ENCODE measurements at regions not wholly inside any gene's neighbourhood (a gene's known extent, or its start where the extent isn't known, plus 50 kb on each side); places are given as distances from the start of the nearest gene placed in this dataset.

GRCh38 chr3:178437236-178437635, 99.0 kb upstream of the KCNMB2 start:
- TF ChIP-seq POLR2A (IDR thresholded peaks at IDR 0.05) (no peak), EP300 (IDR thresholded peaks at IDR 0.05) (no peak), CTCF (IDR thresholded peaks at IDR 0.05) (no peak), POLR2AphosphoS5 (IDR thresholded peaks at IDR 0.05) (no peak)
- Histone ChIP-seq H3K4me1 (peaks cover 3% of the 10 kb centered on the region), H3K27ac (no peak overlapping the region), H3K9me3 (no peaks in the 10 kb centered on the region), H3K27me3 (no peaks in the 10 kb centered on the region), H3K36me3 (no peaks in the 10 kb centered on the region), H3K4me3 (no peak overlapping the region)
- WGBS, result 81% methylated on average over 5 of the region's 5 CpGs
- no peak for DNase-seq (ENCODE audit: low spot score in 2 of 2)

GRCh38 chr3:178439504-178439903, 96.7 kb upstream of the KCNMB2 start:
- WGBS, result 69% methylated on average over 2 of the region's 2 CpGs

DNA sequence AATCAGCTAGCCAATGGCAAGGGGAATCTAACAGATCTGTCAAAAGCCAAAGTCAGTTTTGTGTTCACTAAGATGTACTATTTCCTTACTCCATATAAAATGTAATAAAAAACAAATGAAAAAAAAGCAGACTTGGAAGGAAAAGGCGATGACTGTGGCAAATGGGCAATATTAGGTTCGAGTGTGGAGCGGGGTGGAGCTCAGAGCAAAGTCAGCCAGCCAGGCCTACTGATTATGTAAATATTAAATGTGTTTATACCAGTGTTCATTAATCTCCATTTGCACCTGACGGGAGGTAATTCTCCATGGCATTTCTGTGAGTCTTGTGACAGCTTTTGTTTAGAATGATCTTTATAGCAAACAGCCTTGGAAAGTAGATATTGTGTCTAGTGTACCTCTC, 96.2 kb upstream of the KCNMB2 start:
- no peak for DNase-seq (ENCODE audit: low spot score in 2 of 2)
- WGBS, result 83% methylated on average over 4 of the region's 4 CpGs
- Histone ChIP-seq H3K27me3 (no peaks in the 10 kb centered on the region), H3K9me3 (no peaks in the 10 kb centered on the region), H3K36me3 (no peaks in the 10 kb centered on the region), H3K27ac (no peak overlapping the region), H3K4me3 (no peak overlapping the region), H3K4me1 (peaks cover 3% of the 10 kb centered on the region)
- no peak for TF ChIP-seq POLR2A (IDR thresholded peaks at IDR 0.05)
- TF ChIP-seq CTCF (IDR thresholded peaks at IDR 0.05), result no peak
- TF ChIP-seq POLR2AphosphoS5 (IDR thresholded peaks at IDR 0.05), result no peak
- TF ChIP-seq EP300 (IDR thresholded peaks at IDR 0.05), result no peak

More at GRCh38 chr3:178439504-178439903, 96.7 kb upstream of the KCNMB2 start:
- TF ChIP-seq EP300 (IDR thresholded peaks at IDR 0.05) (no peak), CTCF (IDR thresholded peaks at IDR 0.05) (no peak), POLR2AphosphoS5 (IDR thresholded peaks at IDR 0.05) (no peak), POLR2A (IDR thresholded peaks at IDR 0.05) (no peak)
- no peaks in the 10 kb centered on the region for H3K27me3 ChIP-seq
- no peak for DNase-seq (ENCODE audit: low spot score in 2 of 2)
- no peak overlapping the region for H3K27ac ChIP-seq
- H3K9me3 ChIP-seq, result no peaks in the 10 kb centered on the region
- peaks cover 3% of the 10 kb centered on the region for H3K4me1 ChIP-seq
- no peak overlapping the region for H3K4me3 ChIP-seq
- no peaks in the 10 kb centered on the region for H3K36me3 ChIP-seq

GRCh38 chr3:178443634-178444033, 92.6 kb upstream of the KCNMB2 start:
- Histone ChIP-seq H3K4me1 (no peaks in the 10 kb centered on the region), H3K36me3 (no peaks in the 10 kb centered on the region), H3K27ac (no peak overlapping the region), H3K9me3 (no peaks in the 10 kb centered on the region), H3K4me3 (no peak overlapping the region), H3K27me3 (no peaks in the 10 kb centered on the region)
- no peak for DNase-seq (ENCODE audit: low spot score in 2 of 2)
- WGBS, result 57% methylated on average over 2 of the region's 2 CpGs
- TF ChIP-seq CTCF (IDR thresholded peaks at IDR 0.05) (no peak), POLR2A (IDR thresholded peaks at IDR 0.05) (no peak), POLR2AphosphoS5 (IDR thresholded peaks at IDR 0.05) (no peak), EP300 (IDR thresholded peaks at IDR 0.05) (no peak)

DNA sequence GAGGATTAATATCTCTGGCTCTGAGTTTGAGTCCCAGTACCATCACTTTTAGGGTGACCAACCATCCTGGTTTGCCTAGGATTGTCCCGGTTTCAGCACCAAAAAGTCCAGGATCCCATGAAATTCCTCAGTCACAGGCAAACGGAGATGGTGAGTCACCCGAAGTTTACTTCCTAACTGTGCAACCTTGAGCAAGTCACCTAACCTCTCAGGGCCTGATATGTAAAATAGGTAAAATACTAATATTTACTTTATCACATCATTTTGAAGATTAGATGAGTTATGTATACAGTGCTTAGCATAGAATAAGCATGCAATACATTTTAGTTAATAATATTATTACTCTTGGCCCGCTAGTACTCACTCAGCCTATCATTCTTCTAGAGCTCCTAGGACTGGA, 91.1 kb upstream of the KCNMB2 start:
- H3K27ac ChIP-seq, result no peak overlapping the region

More for the DNA sequence above, 91.1 kb upstream of the KCNMB2 start:
- Histone ChIP-seq H3K9me3 (no peaks in the 10 kb centered on the region), H3K36me3 (no peaks in the 10 kb centered on the region), H3K4me3 (no peak overlapping the region), H3K27me3 (no peaks in the 10 kb centered on the region), H3K4me1 (no peaks in the 10 kb centered on the region)
- 92% methylated on average over 4 of the region's 4 CpGs for WGBS
- DNase-seq (ENCODE audit: low spot score in 2 of 2), result no peak
- TF ChIP-seq CTCF (IDR thresholded peaks at IDR 0.05) (no peak), POLR2A (IDR thresholded peaks at IDR 0.05) (no peak), EP300 (IDR thresholded peaks at IDR 0.05) (no peak), POLR2AphosphoS5 (IDR thresholded peaks at IDR 0.05) (no peak)
